Mesenchymal stem cell (in vitro differentiated cells and primary cell): ENCODE measurements at regions not wholly inside any gene's neighbourhood (a gene's known extent, or its start where the extent isn't known, plus 50 kb on each side); places are given as distances from the start of the nearest gene placed in this dataset.

ENCODE experiments used
- DNase-seq: peaks from one replicate; pipeline ENCODE4 v3.0.0-alpha.2; 2013
- H2AFZ ChIP-seq: one replicate; pipeline ENCODE4 v1.6.1; 2013; ENCODE audit warnings: low read depth, mild to moderate bottlenecking, control low read depth, inconsistent platforms, low read length, moderate library complexity
- H2AK5ac ChIP-seq: 2 replicates; pipeline ENCODE4 v1.6.1; 2013; ENCODE audit warnings: low read length, moderate library complexity, mild to moderate bottlenecking, inconsistent platforms; ENCODE audit not compliant: severe bottlenecking
- H2BK120ac ChIP-seq: one replicate; pipeline ENCODE4 v1.6.1; 2013; ENCODE audit warnings: low read depth, mild to moderate bottlenecking, inconsistent platforms, low read length, moderate library complexity
- H2BK12ac ChIP-seq, 2 experiments: one replicate each; pipeline ENCODE4 v1.6.1; 2013; ENCODE audit warnings: inconsistent platforms in 2 of 2, low read length in 2 of 2, mild to moderate bottlenecking in 2 of 2, moderate library complexity in 2 of 2, control low read depth in 1 of 2
- H2BK15ac ChIP-seq: one replicate; pipeline ENCODE4 v1.6.1; 2013; ENCODE audit warnings: mild to moderate bottlenecking, low read depth, inconsistent platforms; ENCODE audit not compliant: poor library complexity, severe bottlenecking
- H2BK5ac ChIP-seq: 2 replicates; pipeline ENCODE4 v1.6.1; 2013; ENCODE audit warnings: low read depth, mild to moderate bottlenecking, low read length, control low read depth, inconsistent platforms; ENCODE audit not compliant: poor library complexity, severe bottlenecking
- H3K14ac ChIP-seq, 2 experiments: one replicate each; pipeline ENCODE4 v1.6.1; 2013; ENCODE audit warnings: inconsistent platforms in 2 of 2, low read length in 2 of 2, control low read depth in 1 of 2, mild to moderate bottlenecking in 1 of 2, moderate library complexity in 1 of 2
- H3K18ac ChIP-seq, 2 experiments: one replicate each; pipeline ENCODE4 v1.6.1; 2013; ENCODE audit warnings: inconsistent platforms in 2 of 2, low read length in 2 of 2, control low read depth in 1 of 2, low read depth in 1 of 2, mild to moderate bottlenecking in 1 of 2
- H3K23ac ChIP-seq, 2 experiments: one replicate each; pipeline ENCODE4 v1.6.1; 2013; ENCODE audit warnings: inconsistent platforms in 2 of 2, low read length in 2 of 2, mild to moderate bottlenecking in 2 of 2, moderate library complexity in 2 of 2, control low read depth in 1 of 2
- H3K27ac ChIP-seq: 2 replicates; pipeline ENCODE4 v1.5.1; 2013; ENCODE audit warnings: mild to moderate bottlenecking, moderate library complexity, low read length, control low read depth, inconsistent platforms; ENCODE audit not compliant: poor library complexity, severe bottlenecking
- H3K27me3 ChIP-seq, 2 experiments: 2 replicates each; pipeline versions ENCODE4 v1.6.1 to v1.7.0; 2013; ENCODE audit warnings: low read length in 2 of 2, mild to moderate bottlenecking in 2 of 2, moderate library complexity in 2 of 2, control low read depth in 1 of 2, inconsistent platforms in 1 of 2; ENCODE audit not compliant: control insufficient read depth in 1 of 2, insufficient read depth in 1 of 2
- H3K36me3 ChIP-seq, 2 experiments: 2 replicates each; pipeline versions ENCODE4 v1.6.1 to v1.7.0; 2013; ENCODE audit warnings: low read length in 2 of 2, control low read depth in 1 of 2, inconsistent platforms in 1 of 2, low read depth in 1 of 2, mild to moderate bottlenecking in 1 of 2; ENCODE audit not compliant: insufficient read depth in 2 of 2, control insufficient read depth in 1 of 2
- H3K4ac ChIP-seq, 2 experiments: one replicate each; pipeline ENCODE4 v1.6.1; 2013; ENCODE audit warnings: inconsistent platforms in 2 of 2, low read length in 2 of 2, mild to moderate bottlenecking in 2 of 2, moderate library complexity in 2 of 2, control low read depth in 1 of 2, low read depth in 1 of 2
- H3K4me1 ChIP-seq: 2 replicates; pipeline ENCODE4 v1.6.1; 2013; ENCODE audit warnings: low read depth, low read length, control low read depth; ENCODE audit not compliant: control insufficient read depth, insufficient read depth
- H3K4me2 ChIP-seq: 2 replicates; pipeline ENCODE4 v1.6.1; 2013; ENCODE audit warnings: low read length, mild to moderate bottlenecking, inconsistent platforms; ENCODE audit not compliant: poor library complexity, severe bottlenecking
- H3K4me3 ChIP-seq, 2 experiments: 2 replicates each; pipeline versions ENCODE4 v1.5.1 to v1.7.0; 2013; ENCODE audit warnings: low read length in 2 of 2, mild to moderate bottlenecking in 2 of 2, control low read depth in 1 of 2, low read depth in 1 of 2; ENCODE audit not compliant: insufficient read depth in 1 of 2
- H3K79me1 ChIP-seq: replicated peaks from 2 replicates; pipeline ENCODE4 v1.6.1; 2013; ENCODE audit warnings: mild to moderate bottlenecking, control low read depth, low read length, inconsistent platforms; ENCODE audit not compliant: poor library complexity, severe bottlenecking
- H3K9ac ChIP-seq: 2 replicates; pipeline ENCODE4 v1.7.0; 2013; ENCODE audit warnings: mild to moderate bottlenecking, low read length, moderate library complexity
- H3K9me3 ChIP-seq: 2 replicates; pipeline ENCODE4 v1.7.0; 2013; ENCODE audit warnings: mild to moderate bottlenecking, low read length; ENCODE audit not compliant: control insufficient read depth
- H4K8ac ChIP-seq: one replicate; pipeline ENCODE4 v1.6.1; 2013; ENCODE audit warnings: inconsistent platforms, mild to moderate bottlenecking, low read length, moderate library complexity
- H4K91ac ChIP-seq: one replicate; pipeline ENCODE4 v1.6.1; 2013; ENCODE audit warnings: mild to moderate bottlenecking, low read length, inconsistent platforms
- WGBS: methylation state at CpG from one replicate; pipeline ENCODE4 v1.1.7; 2013; ENCODE audit warnings: mixed read lengths; 5-methylcytosine and 5-hydroxymethylcytosine counted together

GRCh38 chr3:28677581-28677980 is 329.0 kb upstream of the AZI2 start:
- H3K9me3 ChIP-seq: no peaks in the 10 kb centered on the region
- no peaks in the 10 kb centered on the region for H3K4me1 ChIP-seq
- no peaks in the 10 kb centered on the region for H3K27me3 ChIP-seq
- WGBS: 81% methylated on average over 9 of the region's 9 CpGs
- no peak overlapping the region for H3K27ac ChIP-seq
- no peak overlapping the region for H2BK15ac ChIP-seq
- H4K8ac ChIP-seq: no peak overlapping the region
- no peak overlapping the region for H4K91ac ChIP-seq
- no peak overlapping the region for H2AFZ ChIP-seq
- H3K23ac ChIP-seq: no peak overlapping the region
- no peak overlapping the region for H2BK120ac ChIP-seq
- no peak overlapping the region for H3K9ac ChIP-seq
- no peak overlapping the region for H2AK5ac ChIP-seq
- H3K36me3 ChIP-seq: no peaks in the 10 kb centered on the region
- no peak overlapping the region for H3K14ac ChIP-seq
- no peak overlapping the region for H2BK12ac ChIP-seq
- no peak overlapping the region for H3K4ac ChIP-seq
- no peak overlapping the region for H2BK5ac ChIP-seq
- H3K79me1 ChIP-seq: no peaks in the 10 kb centered on the region
- no peak for DNase-seq
- no peak overlapping the region for H3K4me3 ChIP-seq
- no peak overlapping the region for H3K18ac ChIP-seq
- H3K4me2 ChIP-seq: no peak overlapping the region

DNA sequence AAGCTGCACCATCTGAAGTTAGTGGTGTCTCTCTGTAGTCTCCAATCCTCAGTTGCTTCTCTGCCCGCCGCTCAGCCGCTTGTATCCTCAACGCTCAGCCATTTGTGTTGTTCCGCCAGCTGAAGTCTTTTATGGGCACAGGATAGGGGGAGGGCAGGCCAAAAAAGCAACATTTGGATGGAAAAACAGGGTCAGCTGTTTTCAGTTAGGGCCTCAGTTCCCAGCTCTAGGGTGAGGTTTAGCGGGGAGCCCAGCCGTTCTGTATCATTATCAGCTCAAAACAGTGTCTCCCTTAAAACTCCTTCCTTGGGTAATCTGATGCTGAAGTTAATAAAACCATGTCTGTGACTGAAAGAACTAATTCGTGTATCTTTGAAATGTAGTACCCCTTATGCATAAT is 329.5 kb upstream of the AZI2 start:
- Histone ChIP-seq H4K8ac (no peak overlapping the region), H3K27ac (no peak overlapping the region), H3K79me1 (no peaks in the 10 kb centered on the region), H3K9me3 (no peaks in the 10 kb centered on the region), H2BK12ac (no peak overlapping the region), H2BK120ac (no peak overlapping the region), H2AK5ac (no peak overlapping the region), H3K14ac (no peak overlapping the region), H3K9ac (no peak overlapping the region), H3K4me3 (no peak overlapping the region), H3K4me2 (no peak overlapping the region), H2BK5ac (no peak overlapping the region), H3K18ac (no peak overlapping the region), H2AFZ (no peak overlapping the region), H3K36me3 (no peaks in the 10 kb centered on the region), H3K27me3 (no peaks in the 10 kb centered on the region), H3K4ac (no peak overlapping the region), H2BK15ac (no peak overlapping the region), H4K91ac (no peak overlapping the region), H3K23ac (no peak overlapping the region), H3K4me1 (no peaks in the 10 kb centered on the region)
- WGBS: over 99% methylated on average over 7 of the region's 8 CpGs
- DNase-seq: no peak

GRCh38 chr3:28680050-28680449 is 331.4 kb upstream of the AZI2 start:
- no peak overlapping the region for H3K18ac ChIP-seq
- H3K14ac ChIP-seq: no peak overlapping the region
- H2BK5ac ChIP-seq: no peak overlapping the region
- H3K4ac ChIP-seq: no peak overlapping the region
- no peak overlapping the region for H2BK12ac ChIP-seq
- H3K9me3 ChIP-seq: no peaks in the 10 kb centered on the region
- no peaks in the 10 kb centered on the region for H3K79me1 ChIP-seq
- no peak overlapping the region for H2AFZ ChIP-seq
- no peaks in the 10 kb centered on the region for H3K27me3 ChIP-seq
- no peak for DNase-seq
- no peak overlapping the region for H3K9ac ChIP-seq
- no peak overlapping the region for H3K23ac ChIP-seq
- no peak overlapping the region for H3K4me3 ChIP-seq
- no peak overlapping the region for H2AK5ac ChIP-seq
- no peak overlapping the region for H3K4me2 ChIP-seq
- no peak overlapping the region for H3K27ac ChIP-seq
- no peak overlapping the region for H2BK15ac ChIP-seq
- whole genome bisulfite sequencing: 90% methylated on average over 2 of the region's 3 CpGs
- H4K91ac ChIP-seq: no peak overlapping the region
- no peaks in the 10 kb centered on the region for H3K4me1 ChIP-seq
- no peak overlapping the region for H4K8ac ChIP-seq
- no peaks in the 10 kb centered on the region for H3K36me3 ChIP-seq
- H2BK120ac ChIP-seq: no peak overlapping the region

- H2AFZ ChIP-seq: no peak overlapping the region
- H2AK5ac ChIP-seq: no peak overlapping the region
- H3K27me3 ChIP-seq: no peaks in the 10 kb centered on the region
- H3K36me3 ChIP-seq: no peaks in the 10 kb centered on the region
- H3K4me3 ChIP-seq: no peak overlapping the region
- no peaks in the 10 kb centered on the region for H3K9me3 ChIP-seq
- H3K9ac ChIP-seq: no peak overlapping the region
- no peaks in the 10 kb centered on the region for H3K79me1 ChIP-seq
- H4K8ac ChIP-seq: no peak overlapping the region
- H3K4me2 ChIP-seq: no peak overlapping the region
- no peaks in the 10 kb centered on the region for H3K4me1 ChIP-seq
- no peak overlapping the region for H3K18ac ChIP-seq
- WGBS: 89% methylated on average over 1 of the region's 1 CpG
- no peak overlapping the region for H2BK5ac ChIP-seq
- H3K27ac ChIP-seq: no peak overlapping the region
- H2BK120ac ChIP-seq: no peak overlapping the region
- H2BK15ac ChIP-seq: no peak overlapping the region
- no peak overlapping the region for H2BK12ac ChIP-seq
- no peak overlapping the region for H4K91ac ChIP-seq
- H3K14ac ChIP-seq: no peak overlapping the region
- H3K4ac ChIP-seq: no peak overlapping the region
- no peak for DNase-seq
- H3K23ac ChIP-seq: no peak overlapping the region
These were observed 333.5 kb upstream of the AZI2 start for GRCh38 chr3:28682121-28682520.
